Daoy (cell line): ENCODE measurements at regions not wholly inside any gene's neighbourhood (a gene's known extent, or its start where the extent isn't known, plus 50 kb on each side); places are given as distances from the start of the nearest gene placed in this dataset.

ENCODE experiments used
- DNase-seq: peaks from one replicate; pipeline ENCODE4 v3.0.0-alpha.2; 2015; ENCODE audit warnings: low read depth

- DNase-seq = no peak
These were observed 234.5 kb downstream of the PAX3 start for GRCh38 chr2:222064286-222064685.

GRCh38 chr2:222058819-222059445, 239.9 kb downstream of the PAX3 start:
- DNase-seq = no peak

- no peak for DNase-seq
These were observed 241.3 kb downstream of the PAX3 start for GRCh38 chr2:222057347-222058073.

DNA sequence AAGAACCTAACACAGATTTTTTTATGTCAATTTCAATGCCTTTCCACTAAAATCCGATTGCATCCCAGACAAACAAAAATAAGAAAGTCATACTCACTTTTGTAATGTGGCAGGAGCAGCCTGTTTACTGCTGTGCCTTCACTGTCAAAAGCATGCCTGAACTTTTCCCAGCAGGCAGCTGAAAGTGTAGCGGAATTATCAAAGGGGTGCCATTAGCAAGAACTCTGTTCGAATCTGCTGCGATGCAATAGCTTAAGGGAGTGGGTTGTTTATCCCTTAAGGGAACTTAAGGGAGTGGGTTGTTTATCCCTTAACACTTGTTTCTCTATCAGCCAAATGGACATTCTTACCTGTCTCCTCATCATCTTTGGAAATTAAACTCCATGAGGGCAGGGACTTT, 243.5 kb downstream of the PAX3 start:
- no peak for DNase-seq

GRCh38 chr2:222054813-222055212, 244.0 kb downstream of the PAX3 start:
- no peak for DNase-seq

GRCh38 chr2:222052934-222053367, 245.8 kb downstream of the PAX3 start:
- no peak for DNase-seq

GRCh38 chr2:222050981-222051380, 247.8 kb downstream of the PAX3 start:
- DNase-seq = no peak

GRCh38 chr2:222049946-222050345, 248.9 kb downstream of the PAX3 start:
- peak; percentile 15 for DNase-seq

- DNase-seq = no peak
These were observed 254.9 kb downstream of the PAX3 start for GRCh38 chr2:222043897-222044296.

DNA sequence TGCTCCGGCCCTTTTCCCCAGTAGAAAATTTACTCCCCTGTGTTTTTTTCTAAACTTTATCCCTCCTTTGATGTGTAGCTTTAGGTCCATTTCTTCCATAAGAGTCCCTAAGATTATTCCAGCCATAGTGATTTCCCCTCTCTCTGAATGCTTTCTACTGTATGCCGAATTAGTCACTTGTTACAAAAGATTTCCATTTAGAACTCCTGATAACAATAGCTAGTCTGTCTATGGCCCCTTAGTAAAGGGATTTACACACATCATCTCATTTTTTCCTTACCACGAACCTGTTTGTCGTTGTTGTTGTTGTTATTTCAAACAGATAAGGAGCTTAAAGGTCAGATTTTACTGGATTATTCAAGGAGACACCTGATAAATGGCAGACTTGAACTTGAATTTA, 256.1 kb downstream of the PAX3 start:
- DNase-seq = no peak

DNA sequence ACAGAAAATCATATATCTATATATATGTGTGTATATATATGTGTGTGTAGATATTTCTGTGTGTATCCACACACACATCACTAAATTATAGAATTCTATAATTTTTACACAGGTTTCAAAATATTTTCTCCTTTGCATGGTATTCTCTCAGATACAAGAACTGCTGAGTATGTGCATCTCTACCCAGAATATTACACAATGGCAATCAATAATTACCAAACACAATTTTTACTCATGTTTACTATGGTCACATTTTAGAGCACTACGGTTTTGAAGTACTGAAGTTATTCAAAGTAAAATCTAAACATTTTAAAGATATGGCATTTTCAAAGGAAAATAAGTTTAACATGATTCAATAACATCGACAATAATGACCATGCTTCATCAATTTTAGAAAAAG, 258.5 kb downstream of the PAX3 start:
- no peak for DNase-seq

DNA sequence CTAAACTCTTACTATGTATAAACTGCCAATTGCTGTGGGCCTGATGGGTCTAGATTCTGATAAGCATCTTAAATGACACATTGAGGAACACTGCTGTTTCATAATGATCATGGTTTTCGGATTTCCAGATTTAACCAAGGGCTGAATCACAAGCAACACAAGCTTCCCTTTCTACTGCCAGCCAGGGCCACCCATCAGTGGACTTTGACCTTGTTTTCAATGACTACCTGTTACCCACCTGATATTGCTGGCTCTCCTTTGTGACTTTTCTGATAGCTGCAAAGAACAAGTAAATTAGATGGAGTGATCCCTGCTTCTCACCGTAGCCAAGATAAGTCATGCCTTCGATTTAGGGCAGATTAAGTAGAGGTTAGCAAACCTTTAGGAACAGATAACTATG, 259.0 kb downstream of the PAX3 start:
- DNase-seq = no peak

- no peak for DNase-seq
These were observed 260.6 kb downstream of the PAX3 start for GRCh38 chr2:222038067-222038802.

DNA sequence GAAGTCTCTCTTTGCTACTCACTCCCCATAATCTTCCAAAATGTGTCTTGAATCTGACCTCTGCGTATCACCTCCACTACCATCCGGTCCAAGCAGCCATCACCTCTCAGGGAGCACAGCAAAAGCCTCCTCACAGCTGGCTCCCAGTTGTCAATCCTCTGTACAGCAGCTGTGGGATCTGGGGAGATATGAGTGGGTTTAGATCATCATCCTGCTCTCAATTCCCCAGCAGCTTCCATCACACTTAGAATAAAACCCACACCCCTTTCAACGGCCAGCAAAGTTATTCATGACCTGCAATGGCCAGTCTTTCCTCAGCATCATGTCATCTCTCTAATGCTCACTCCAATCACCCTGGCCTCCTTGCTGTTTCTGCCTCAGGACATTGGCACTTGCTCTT, 261.6 kb downstream of the PAX3 start:
- DNase-seq = no peak

GRCh38 chr2:222034058-222034457, 264.7 kb downstream of the PAX3 start:
- DNase-seq = no peak

DNA sequence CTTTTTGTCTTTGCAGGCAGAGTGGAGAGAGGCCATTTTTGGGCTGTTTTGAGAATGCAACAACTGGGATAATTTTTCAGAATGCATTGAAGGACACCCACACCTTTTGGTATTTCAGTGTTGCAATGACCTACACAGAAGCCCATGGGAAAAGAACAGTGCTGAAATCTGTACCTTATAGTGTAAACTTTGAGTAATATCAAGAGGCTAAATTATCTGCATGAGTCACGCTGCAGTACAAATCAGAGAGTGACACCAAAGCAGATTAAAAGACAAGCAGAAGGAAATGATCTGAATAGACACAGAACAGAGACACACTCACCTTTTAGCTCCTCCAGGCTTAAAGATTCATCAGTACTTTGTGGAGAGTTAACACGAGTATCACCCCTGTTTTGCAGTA, 265.3 kb downstream of the PAX3 start:
- DNase-seq = peak; percentile 28

- no peak for DNase-seq
These were observed 272.9 kb downstream of the PAX3 start for GRCh38 chr2:222025881-222026271.

DNA sequence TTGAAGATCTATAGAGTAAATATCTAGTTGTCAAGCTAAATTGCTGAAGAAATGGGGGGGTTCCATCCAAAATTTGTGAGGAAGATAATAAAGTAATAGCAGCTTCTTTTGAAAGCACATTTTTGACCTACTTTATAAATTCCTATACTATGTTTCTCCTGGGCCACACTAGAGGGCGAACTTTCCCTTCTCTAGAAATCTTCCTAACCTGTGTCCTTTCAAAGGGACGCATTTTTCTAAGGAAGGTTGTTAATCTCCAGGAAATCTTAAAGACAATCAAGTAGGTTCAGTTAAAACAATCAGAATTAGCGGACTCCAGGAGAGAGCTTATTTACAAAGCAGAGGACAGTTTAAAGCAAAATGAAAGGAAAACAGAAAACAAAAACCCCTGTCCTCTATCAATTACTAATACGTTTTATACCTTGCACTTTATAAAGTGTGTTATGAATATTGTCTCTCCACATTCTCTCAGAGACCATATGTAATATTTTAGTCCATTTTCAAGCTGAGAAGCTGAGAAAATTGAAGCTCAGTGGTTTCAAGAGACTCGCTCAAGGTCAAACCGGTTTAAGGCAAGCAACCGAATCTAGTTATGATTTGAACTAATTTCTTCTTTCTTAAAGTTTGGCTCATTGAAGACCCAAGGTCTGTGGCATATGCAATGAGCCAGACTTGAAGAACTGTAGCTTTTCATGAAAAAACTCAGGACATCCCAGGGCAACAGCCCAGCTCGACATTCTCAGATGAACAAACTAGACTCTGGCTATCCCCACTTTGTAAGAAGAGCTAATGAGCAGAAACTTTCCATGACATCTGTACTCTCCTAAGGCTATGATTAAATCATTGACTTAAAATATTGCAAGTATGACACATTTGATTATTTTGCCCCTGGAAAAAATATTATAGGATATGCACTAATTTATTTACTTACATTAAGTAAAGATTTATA, 273.6 kb downstream of the PAX3 start:
- peak; percentile 46 for DNase-seq

GRCh38 chr2:222017252-222017850, 281.4 kb downstream of the PAX3 start:
- no peak for DNase-seq

GRCh38 chr2:222013889-222014288, 284.9 kb downstream of the PAX3 start:
- DNase-seq = no peak

DNA sequence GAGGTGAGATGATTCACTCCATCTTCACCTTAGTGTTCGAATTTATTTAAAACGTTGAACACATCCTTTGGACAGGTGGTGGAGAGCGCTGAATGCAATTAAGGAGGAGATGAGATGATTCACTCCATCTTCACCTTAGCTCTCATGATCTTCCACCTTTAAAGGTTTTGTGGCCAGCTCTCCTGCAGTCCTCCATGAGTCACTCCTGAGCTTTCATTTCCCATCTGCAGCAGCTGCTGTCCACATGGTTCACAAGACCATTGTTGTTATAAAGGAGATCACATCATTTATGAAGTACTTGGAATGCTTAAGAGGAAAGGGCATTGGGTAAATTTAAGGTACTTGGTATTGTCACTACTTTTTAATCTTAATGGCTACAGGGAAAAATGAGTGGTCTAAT, 298.5 kb downstream of the PAX3 start:
- peak; percentile 87 for DNase-seq
